ENCODE measurements at regions not wholly inside any gene's neighbourhood (a gene's known extent, or its start where the extent isn't known, plus 50 kb on each side); places are given as distances from the start of the nearest gene placed in this dataset.

- 97% methylated on average over 2 of the region's 2 CpGs for WGBS
- Histone ChIP-seq H3K23ac (ENCODE audit: low read length in 2 of 2) (no peak overlapping the region), H4K8ac (ENCODE audit: low read length) (no peak overlapping the region), H4K91ac (ENCODE audit: low read length) (no peak overlapping the region), H3K4me1 (ENCODE audit: control insufficient read depth, insufficient read depth, low read depth, low read length) (peaks cover 1% of the 10 kb centered on the region), H2BK12ac (ENCODE audit: low read length in 2 of 2) (no peak overlapping the region), H2AK5ac (ENCODE audit: low read length, severe bottlenecking) (no peak overlapping the region), H3K14ac (ENCODE audit: low read length in 2 of 2) (no peak overlapping the region), H3K9ac (ENCODE audit: low read length) (no peak overlapping the region), H2BK15ac (ENCODE audit: low read depth, poor library complexity, severe bottlenecking) (no peak overlapping the region), H3K9me3 (ENCODE audit: control insufficient read depth, low read length) (no peaks in the 10 kb centered on the region), H3K4me2 (ENCODE audit: low read length, poor library complexity, severe bottlenecking) (no peak overlapping the region), H2BK120ac (ENCODE audit: low read depth, low read length) (no peak overlapping the region), H3K4me3 (ENCODE audit: insufficient read depth in 1 of 2, low read depth in 1 of 2, low read length in 2 of 2) (no peak overlapping the region), H3K27me3 (ENCODE audit: control insufficient read depth in 1 of 2, insufficient read depth in 1 of 2, low read length in 2 of 2) (no peaks in the 10 kb centered on the region), H2AFZ (ENCODE audit: low read depth, low read length) (no peak overlapping the region), H3K27ac (ENCODE audit: low read length, poor library complexity, severe bottlenecking) (no peak overlapping the region), H3K36me3 (ENCODE audit: control insufficient read depth in 1 of 2, insufficient read depth in 2 of 2, low read depth in 1 of 2, low read length in 2 of 2) (no peaks in the 10 kb centered on the region), H3K79me1 (replicated peaks; ENCODE audit: low read length, poor library complexity, severe bottlenecking) (no peaks in the 10 kb centered on the region), H2BK5ac (ENCODE audit: low read depth, low read length, poor library complexity, severe bottlenecking) (no peak overlapping the region), H3K18ac (ENCODE audit: low read depth in 1 of 2, low read length in 2 of 2) (no peak overlapping the region), H3K4ac (ENCODE audit: low read depth in 1 of 2, low read length in 2 of 2) (no peak overlapping the region)
- no peak for DNase-seq
Observed at GRCh38 chr4:136643416-136643815, 888.9 kb downstream of the PCDH18 start.

GRCh38 chr4:136637071-136637777 lies 895.1 kb downstream of the PCDH18 start:
- H3K4me2 ChIP-seq (ENCODE audit: low read length, poor library complexity, severe bottlenecking) = no peak overlapping the region

GRCh38 chr4:136636155-136636554 lies 896.1 kb downstream of the PCDH18 start:
- no peak overlapping the region for H3K4me3 ChIP-seq (ENCODE audit: insufficient read depth in 1 of 2, low read depth in 1 of 2, low read length in 2 of 2)
- H3K36me3 ChIP-seq (ENCODE audit: control insufficient read depth in 1 of 2, insufficient read depth in 2 of 2, low read depth in 1 of 2, low read length in 2 of 2) = no peaks in the 10 kb centered on the region
- H2BK15ac ChIP-seq (ENCODE audit: low read depth, poor library complexity, severe bottlenecking) = no peak overlapping the region
- H4K91ac ChIP-seq (ENCODE audit: low read length) = no peak overlapping the region
- no peak overlapping the region for H2AK5ac ChIP-seq (ENCODE audit: low read length, severe bottlenecking)
- H4K8ac ChIP-seq (ENCODE audit: low read length) = no peak overlapping the region
- DNase-seq = no peak
- H3K79me1 ChIP-seq (replicated peaks; ENCODE audit: low read length, poor library complexity, severe bottlenecking) = no peaks in the 10 kb centered on the region
- H2AFZ ChIP-seq (ENCODE audit: low read depth, low read length) = no peak overlapping the region
- peaks cover 1% of the 10 kb centered on the region for H3K4me1 ChIP-seq (ENCODE audit: control insufficient read depth, insufficient read depth, low read depth, low read length)
- H3K14ac ChIP-seq (ENCODE audit: low read length in 2 of 2) = no peak overlapping the region
- no peak overlapping the region for H3K27ac ChIP-seq (ENCODE audit: low read length, poor library complexity, severe bottlenecking)
- no peak overlapping the region for H3K18ac ChIP-seq (ENCODE audit: low read depth in 1 of 2, low read length in 2 of 2)
- H3K23ac ChIP-seq (ENCODE audit: low read length in 2 of 2) = no peak overlapping the region
- no peak overlapping the region for H2BK12ac ChIP-seq (ENCODE audit: low read length in 2 of 2)
- no peak overlapping the region for H2BK5ac ChIP-seq (ENCODE audit: low read depth, low read length, poor library complexity, severe bottlenecking)
- no peak overlapping the region for H3K4ac ChIP-seq (ENCODE audit: low read depth in 1 of 2, low read length in 2 of 2)
- no peak overlapping the region for H3K4me2 ChIP-seq (ENCODE audit: low read length, poor library complexity, severe bottlenecking)
- no peaks in the 10 kb centered on the region for H3K9me3 ChIP-seq (ENCODE audit: control insufficient read depth, low read length)
- H3K27me3 ChIP-seq (ENCODE audit: control insufficient read depth in 1 of 2, insufficient read depth in 1 of 2, low read length in 2 of 2) = no peaks in the 10 kb centered on the region
- WGBS = 86% methylated on average over 9 of the region's 10 CpGs
- no peak overlapping the region for H2BK120ac ChIP-seq (ENCODE audit: low read depth, low read length)
- H3K9ac ChIP-seq (ENCODE audit: low read length) = no peak overlapping the region

More at GRCh38 chr4:136637071-136637777, 895.1 kb downstream of the PCDH18 start:
- no peak overlapping the region for H3K14ac ChIP-seq (ENCODE audit: low read length in 2 of 2)
- no peaks in the 10 kb centered on the region for H3K79me1 ChIP-seq (replicated peaks; ENCODE audit: low read length, poor library complexity, severe bottlenecking)
- no peak overlapping the region for H2BK15ac ChIP-seq (ENCODE audit: low read depth, poor library complexity, severe bottlenecking)
- no peak overlapping the region for H3K9ac ChIP-seq (ENCODE audit: low read length)
- H3K4me1 ChIP-seq (ENCODE audit: control insufficient read depth, insufficient read depth, low read depth, low read length) = peaks cover 1% of the 10 kb centered on the region
- H3K4ac ChIP-seq (ENCODE audit: low read depth in 1 of 2, low read length in 2 of 2) = peak overlapping the region in 1 of 2 experiments; percentile 9
- no peak overlapping the region for H3K27ac ChIP-seq (ENCODE audit: low read length, poor library complexity, severe bottlenecking)
- H3K18ac ChIP-seq (ENCODE audit: low read depth in 1 of 2, low read length in 2 of 2) = no peak overlapping the region
- H3K23ac ChIP-seq (ENCODE audit: low read length in 2 of 2) = no peak overlapping the region
- no peak overlapping the region for H4K8ac ChIP-seq (ENCODE audit: low read length)
- H2BK120ac ChIP-seq (ENCODE audit: low read depth, low read length) = no peak overlapping the region
- H3K4me3 ChIP-seq (ENCODE audit: insufficient read depth in 1 of 2, low read depth in 1 of 2, low read length in 2 of 2) = no peak overlapping the region
- no peak overlapping the region for H2BK12ac ChIP-seq (ENCODE audit: low read length in 2 of 2)
- 68% methylated on average over 7 of the region's 9 CpGs for WGBS
- peak; percentile 12 for DNase-seq
- no peak overlapping the region for H2AK5ac ChIP-seq (ENCODE audit: low read length, severe bottlenecking)
- no peak overlapping the region for H2AFZ ChIP-seq (ENCODE audit: low read depth, low read length)
- H2BK5ac ChIP-seq (ENCODE audit: low read depth, low read length, poor library complexity, severe bottlenecking) = no peak overlapping the region
- H4K91ac ChIP-seq (ENCODE audit: low read length) = no peak overlapping the region
- H3K36me3 ChIP-seq (ENCODE audit: control insufficient read depth in 1 of 2, insufficient read depth in 2 of 2, low read depth in 1 of 2, low read length in 2 of 2) = no peaks in the 10 kb centered on the region
- no peaks in the 10 kb centered on the region for H3K9me3 ChIP-seq (ENCODE audit: control insufficient read depth, low read length)
- no peaks in the 10 kb centered on the region for H3K27me3 ChIP-seq (ENCODE audit: control insufficient read depth in 1 of 2, insufficient read depth in 1 of 2, low read length in 2 of 2)

- WGBS = 100% methylated on average over 2 of the region's 2 CpGs
Observed at GRCh38 chr4:136634121-136634520, 898.2 kb downstream of the PCDH18 start.

More at GRCh38 chr4:136634121-136634520, 898.2 kb downstream of the PCDH18 start:
- Histone ChIP-seq H3K36me3 (ENCODE audit: control insufficient read depth in 1 of 2, insufficient read depth in 2 of 2, low read depth in 1 of 2, low read length in 2 of 2) (no peaks in the 10 kb centered on the region), H3K9me3 (ENCODE audit: control insufficient read depth, low read length) (no peaks in the 10 kb centered on the region), H2BK12ac (ENCODE audit: low read length in 2 of 2) (no peak overlapping the region), H3K4me3 (ENCODE audit: insufficient read depth in 1 of 2, low read depth in 1 of 2, low read length in 2 of 2) (no peak overlapping the region), H3K27ac (ENCODE audit: low read length, poor library complexity, severe bottlenecking) (no peak overlapping the region), H2BK120ac (ENCODE audit: low read depth, low read length) (no peak overlapping the region), H3K14ac (ENCODE audit: low read length in 2 of 2) (no peak overlapping the region), H2BK15ac (ENCODE audit: low read depth, poor library complexity, severe bottlenecking) (no peak overlapping the region), H2BK5ac (ENCODE audit: low read depth, low read length, poor library complexity, severe bottlenecking) (no peak overlapping the region), H4K91ac (ENCODE audit: low read length) (no peak overlapping the region), H2AFZ (ENCODE audit: low read depth, low read length) (no peak overlapping the region), H3K4me2 (ENCODE audit: low read length, poor library complexity, severe bottlenecking) (no peak overlapping the region), H3K4ac (ENCODE audit: low read depth in 1 of 2, low read length in 2 of 2) (no peak overlapping the region), H3K4me1 (ENCODE audit: control insufficient read depth, insufficient read depth, low read depth, low read length) (no peaks in the 10 kb centered on the region), H2AK5ac (ENCODE audit: low read length, severe bottlenecking) (no peak overlapping the region), H3K27me3 (ENCODE audit: control insufficient read depth in 1 of 2, insufficient read depth in 1 of 2, low read length in 2 of 2) (no peaks in the 10 kb centered on the region), H3K23ac (ENCODE audit: low read length in 2 of 2) (no peak overlapping the region), H3K9ac (ENCODE audit: low read length) (no peak overlapping the region), H4K8ac (ENCODE audit: low read length) (no peak overlapping the region), H3K79me1 (replicated peaks; ENCODE audit: low read length, poor library complexity, severe bottlenecking) (no peaks in the 10 kb centered on the region), H3K18ac (ENCODE audit: low read depth in 1 of 2, low read length in 2 of 2) (no peak overlapping the region)
- DNase-seq = no peak
